GM23338 (cell line): ENCODE measurements at regions not wholly inside any gene's neighbourhood (a gene's known extent, or its start where the extent isn't known, plus 50 kb on each side); places are given as distances from the start of the nearest gene placed in this dataset.

ENCODE experiments used
- CREB1 ChIP-seq: fragments of 250-450 bp; sonication (Bioruptor Pico); IDR thresholded peaks from 2 replicates; pipeline ENCODE4 v1.5.0; 2020; ENCODE audit warnings: low read depth, mild to moderate bottlenecking, moderate library complexity
- EZH2 ChIP-seq: fragments of 200-600 bp; sonication (generic); IDR thresholded peaks from one replicate; pipeline ENCODE4 v1.8.0; 2017; ENCODE audit warnings: antibody characterized with exemption, mild to moderate bottlenecking, low read depth; ENCODE audit not compliant: unreplicated experiment
- EZH2phosphoT487 ChIP-seq: fragments of 200-600 bp; sonication (generic); IDR thresholded peaks from one replicate; pipeline ENCODE4 v1.8.1; 2018; ENCODE audit warnings: antibody characterized with exemption; ENCODE audit not compliant: unreplicated experiment
- JUNB ChIP-seq: IDR thresholded peaks from one replicate; pipeline ENCODE4 v1.6.1; 2016; ENCODE audit warnings: antibody characterized with exemption; ENCODE audit not compliant: unreplicated experiment
- NANOG ChIP-seq: IDR thresholded peaks from 2 replicates; pipeline ENCODE4 v1.6.1; 2016; ENCODE audit warnings: antibody characterized with exemption, borderline replicate concordance
- POLR2AphosphoS5 ChIP-seq: IDR thresholded peaks from 2 replicates; pipeline ENCODE4 v1.6.1; 2016; ENCODE audit warnings: antibody characterized with exemption, low read depth
- STAT1 ChIP-seq: IDR thresholded peaks from one replicate; pipeline ENCODE4 v1.6.1; 2016; ENCODE audit warnings: antibody characterized with exemption; ENCODE audit not compliant: unreplicated experiment
- ZNF114 ChIP-seq: fragments of 250-450 bp; sonication (Bioruptor Pico); IDR thresholded peaks from 2 replicates; pipeline ENCODE4 v1.5.0; 2020; ENCODE audit warnings: mild to moderate bottlenecking, moderate library complexity
- ZNF331 ChIP-seq: fragments of 250-450 bp; sonication (Bioruptor Pico); IDR thresholded peaks from 2 replicates; pipeline ENCODE4 v1.5.0; 2020; ENCODE audit warnings: low read depth, mild to moderate bottlenecking, moderate library complexity
- TF ChIP-seq, protein P1 (sequence below), 2 experiments: fragments of 200-600 bp in 1 of 2; sonication (generic) in 1 of 2; conservative IDR thresholded peaks; 2 replicates each; pipeline versions ENCODE4 v1.5.1 to v1.6.1; 2016 to 2017; ENCODE audit warnings: antibody characterized with exemption in 2 of 2, low read depth in 2 of 2, mild to moderate bottlenecking in 2 of 2, moderate library complexity in 1 of 2
- TF ChIP-seq, protein P2 (sequence below): IDR thresholded peaks from one replicate; pipeline ENCODE4 v1.6.1; 2018; ENCODE audit warnings: antibody characterized with exemption; ENCODE audit not compliant: unreplicated experiment
- TF ChIP-seq, protein P3 (sequence below): IDR thresholded peaks from 2 replicates; pipeline ENCODE4 v1.6.1; 2016; ENCODE audit warnings: antibody characterized with exemption
- TF ChIP-seq, protein P4 (sequence below): fragments of 250-450 bp; sonication (Bioruptor Pico); IDR thresholded peaks from 2 replicates; pipeline ENCODE4 v1.5.0; 2020; ENCODE audit warnings: mild to moderate bottlenecking, moderate library complexity

DNA sequence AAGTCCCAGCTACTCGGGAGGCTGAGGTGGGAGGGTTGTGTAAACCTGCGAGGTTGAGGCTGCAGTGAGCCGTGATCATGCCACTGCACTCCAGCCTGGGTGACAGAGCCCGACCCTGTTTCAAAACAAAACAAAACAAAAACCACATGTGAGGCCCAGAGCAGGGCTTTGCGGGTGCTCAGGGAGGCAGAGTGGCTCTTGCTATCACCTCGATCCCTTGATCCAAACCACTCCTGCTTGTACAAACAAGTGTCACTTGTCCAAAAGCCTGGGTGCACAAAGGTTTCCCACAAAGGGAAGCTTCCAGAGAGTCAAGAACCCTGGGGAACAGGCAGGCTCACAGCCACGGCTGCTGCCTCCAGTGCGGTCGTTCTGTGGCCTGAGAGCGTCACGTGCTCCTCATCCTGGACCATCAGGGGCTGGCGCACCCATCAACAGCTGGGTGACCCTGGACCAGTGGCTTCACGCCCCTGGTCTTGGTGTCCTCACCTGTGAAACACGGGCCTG lies 162.7 kb downstream of the C9orf50 start:
- TF ChIP-seq, protein P1, sequence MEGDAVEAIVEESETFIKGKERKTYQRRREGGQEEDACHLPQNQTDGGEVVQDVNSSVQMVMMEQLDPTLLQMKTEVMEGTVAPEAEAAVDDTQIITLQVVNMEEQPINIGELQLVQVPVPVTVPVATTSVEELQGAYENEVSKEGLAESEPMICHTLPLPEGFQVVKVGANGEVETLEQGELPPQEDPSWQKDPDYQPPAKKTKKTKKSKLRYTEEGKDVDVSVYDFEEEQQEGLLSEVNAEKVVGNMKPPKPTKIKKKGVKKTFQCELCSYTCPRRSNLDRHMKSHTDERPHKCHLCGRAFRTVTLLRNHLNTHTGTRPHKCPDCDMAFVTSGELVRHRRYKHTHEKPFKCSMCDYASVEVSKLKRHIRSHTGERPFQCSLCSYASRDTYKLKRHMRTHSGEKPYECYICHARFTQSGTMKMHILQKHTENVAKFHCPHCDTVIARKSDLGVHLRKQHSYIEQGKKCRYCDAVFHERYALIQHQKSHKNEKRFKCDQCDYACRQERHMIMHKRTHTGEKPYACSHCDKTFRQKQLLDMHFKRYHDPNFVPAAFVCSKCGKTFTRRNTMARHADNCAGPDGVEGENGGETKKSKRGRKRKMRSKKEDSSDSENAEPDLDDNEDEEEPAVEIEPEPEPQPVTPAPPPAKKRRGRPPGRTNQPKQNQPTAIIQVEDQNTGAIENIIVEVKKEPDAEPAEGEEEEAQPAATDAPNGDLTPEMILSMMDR (conservative IDR thresholded peaks at IDR 0.05; ENCODE audit: low read depth in 2 of 2): no peak
- TF ChIP-seq ZNF331 (no peak), EZH2 (no peak), POLR2AphosphoS5 (no peak), CREB1 (no peak), STAT1 (no peak), EZH2phosphoT487 (no peak), JUNB (no peak), NANOG (no peak), ZNF114 (CRISPR knock-in tag) (no peak)
- TF ChIP-seq, protein P2, sequence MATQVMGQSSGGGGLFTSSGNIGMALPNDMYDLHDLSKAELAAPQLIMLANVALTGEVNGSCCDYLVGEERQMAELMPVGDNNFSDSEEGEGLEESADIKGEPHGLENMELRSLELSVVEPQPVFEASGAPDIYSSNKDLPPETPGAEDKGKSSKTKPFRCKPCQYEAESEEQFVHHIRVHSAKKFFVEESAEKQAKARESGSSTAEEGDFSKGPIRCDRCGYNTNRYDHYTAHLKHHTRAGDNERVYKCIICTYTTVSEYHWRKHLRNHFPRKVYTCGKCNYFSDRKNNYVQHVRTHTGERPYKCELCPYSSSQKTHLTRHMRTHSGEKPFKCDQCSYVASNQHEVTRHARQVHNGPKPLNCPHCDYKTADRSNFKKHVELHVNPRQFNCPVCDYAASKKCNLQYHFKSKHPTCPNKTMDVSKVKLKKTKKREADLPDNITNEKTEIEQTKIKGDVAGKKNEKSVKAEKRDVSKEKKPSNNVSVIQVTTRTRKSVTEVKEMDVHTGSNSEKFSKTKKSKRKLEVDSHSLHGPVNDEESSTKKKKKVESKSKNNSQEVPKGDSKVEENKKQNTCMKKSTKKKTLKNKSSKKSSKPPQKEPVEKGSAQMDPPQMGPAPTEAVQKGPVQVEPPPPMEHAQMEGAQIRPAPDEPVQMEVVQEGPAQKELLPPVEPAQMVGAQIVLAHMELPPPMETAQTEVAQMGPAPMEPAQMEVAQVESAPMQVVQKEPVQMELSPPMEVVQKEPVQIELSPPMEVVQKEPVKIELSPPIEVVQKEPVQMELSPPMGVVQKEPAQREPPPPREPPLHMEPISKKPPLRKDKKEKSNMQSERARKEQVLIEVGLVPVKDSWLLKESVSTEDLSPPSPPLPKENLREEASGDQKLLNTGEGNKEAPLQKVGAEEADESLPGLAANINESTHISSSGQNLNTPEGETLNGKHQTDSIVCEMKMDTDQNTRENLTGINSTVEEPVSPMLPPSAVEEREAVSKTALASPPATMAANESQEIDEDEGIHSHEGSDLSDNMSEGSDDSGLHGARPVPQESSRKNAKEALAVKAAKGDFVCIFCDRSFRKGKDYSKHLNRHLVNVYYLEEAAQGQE: no peak
- TF ChIP-seq, protein P3, sequence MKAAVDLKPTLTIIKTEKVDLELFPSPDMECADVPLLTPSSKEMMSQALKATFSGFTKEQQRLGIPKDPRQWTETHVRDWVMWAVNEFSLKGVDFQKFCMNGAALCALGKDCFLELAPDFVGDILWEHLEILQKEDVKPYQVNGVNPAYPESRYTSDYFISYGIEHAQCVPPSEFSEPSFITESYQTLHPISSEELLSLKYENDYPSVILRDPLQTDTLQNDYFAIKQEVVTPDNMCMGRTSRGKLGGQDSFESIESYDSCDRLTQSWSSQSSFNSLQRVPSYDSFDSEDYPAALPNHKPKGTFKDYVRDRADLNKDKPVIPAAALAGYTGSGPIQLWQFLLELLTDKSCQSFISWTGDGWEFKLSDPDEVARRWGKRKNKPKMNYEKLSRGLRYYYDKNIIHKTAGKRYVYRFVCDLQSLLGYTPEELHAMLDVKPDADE: no peak
- TF ChIP-seq, protein P4, sequence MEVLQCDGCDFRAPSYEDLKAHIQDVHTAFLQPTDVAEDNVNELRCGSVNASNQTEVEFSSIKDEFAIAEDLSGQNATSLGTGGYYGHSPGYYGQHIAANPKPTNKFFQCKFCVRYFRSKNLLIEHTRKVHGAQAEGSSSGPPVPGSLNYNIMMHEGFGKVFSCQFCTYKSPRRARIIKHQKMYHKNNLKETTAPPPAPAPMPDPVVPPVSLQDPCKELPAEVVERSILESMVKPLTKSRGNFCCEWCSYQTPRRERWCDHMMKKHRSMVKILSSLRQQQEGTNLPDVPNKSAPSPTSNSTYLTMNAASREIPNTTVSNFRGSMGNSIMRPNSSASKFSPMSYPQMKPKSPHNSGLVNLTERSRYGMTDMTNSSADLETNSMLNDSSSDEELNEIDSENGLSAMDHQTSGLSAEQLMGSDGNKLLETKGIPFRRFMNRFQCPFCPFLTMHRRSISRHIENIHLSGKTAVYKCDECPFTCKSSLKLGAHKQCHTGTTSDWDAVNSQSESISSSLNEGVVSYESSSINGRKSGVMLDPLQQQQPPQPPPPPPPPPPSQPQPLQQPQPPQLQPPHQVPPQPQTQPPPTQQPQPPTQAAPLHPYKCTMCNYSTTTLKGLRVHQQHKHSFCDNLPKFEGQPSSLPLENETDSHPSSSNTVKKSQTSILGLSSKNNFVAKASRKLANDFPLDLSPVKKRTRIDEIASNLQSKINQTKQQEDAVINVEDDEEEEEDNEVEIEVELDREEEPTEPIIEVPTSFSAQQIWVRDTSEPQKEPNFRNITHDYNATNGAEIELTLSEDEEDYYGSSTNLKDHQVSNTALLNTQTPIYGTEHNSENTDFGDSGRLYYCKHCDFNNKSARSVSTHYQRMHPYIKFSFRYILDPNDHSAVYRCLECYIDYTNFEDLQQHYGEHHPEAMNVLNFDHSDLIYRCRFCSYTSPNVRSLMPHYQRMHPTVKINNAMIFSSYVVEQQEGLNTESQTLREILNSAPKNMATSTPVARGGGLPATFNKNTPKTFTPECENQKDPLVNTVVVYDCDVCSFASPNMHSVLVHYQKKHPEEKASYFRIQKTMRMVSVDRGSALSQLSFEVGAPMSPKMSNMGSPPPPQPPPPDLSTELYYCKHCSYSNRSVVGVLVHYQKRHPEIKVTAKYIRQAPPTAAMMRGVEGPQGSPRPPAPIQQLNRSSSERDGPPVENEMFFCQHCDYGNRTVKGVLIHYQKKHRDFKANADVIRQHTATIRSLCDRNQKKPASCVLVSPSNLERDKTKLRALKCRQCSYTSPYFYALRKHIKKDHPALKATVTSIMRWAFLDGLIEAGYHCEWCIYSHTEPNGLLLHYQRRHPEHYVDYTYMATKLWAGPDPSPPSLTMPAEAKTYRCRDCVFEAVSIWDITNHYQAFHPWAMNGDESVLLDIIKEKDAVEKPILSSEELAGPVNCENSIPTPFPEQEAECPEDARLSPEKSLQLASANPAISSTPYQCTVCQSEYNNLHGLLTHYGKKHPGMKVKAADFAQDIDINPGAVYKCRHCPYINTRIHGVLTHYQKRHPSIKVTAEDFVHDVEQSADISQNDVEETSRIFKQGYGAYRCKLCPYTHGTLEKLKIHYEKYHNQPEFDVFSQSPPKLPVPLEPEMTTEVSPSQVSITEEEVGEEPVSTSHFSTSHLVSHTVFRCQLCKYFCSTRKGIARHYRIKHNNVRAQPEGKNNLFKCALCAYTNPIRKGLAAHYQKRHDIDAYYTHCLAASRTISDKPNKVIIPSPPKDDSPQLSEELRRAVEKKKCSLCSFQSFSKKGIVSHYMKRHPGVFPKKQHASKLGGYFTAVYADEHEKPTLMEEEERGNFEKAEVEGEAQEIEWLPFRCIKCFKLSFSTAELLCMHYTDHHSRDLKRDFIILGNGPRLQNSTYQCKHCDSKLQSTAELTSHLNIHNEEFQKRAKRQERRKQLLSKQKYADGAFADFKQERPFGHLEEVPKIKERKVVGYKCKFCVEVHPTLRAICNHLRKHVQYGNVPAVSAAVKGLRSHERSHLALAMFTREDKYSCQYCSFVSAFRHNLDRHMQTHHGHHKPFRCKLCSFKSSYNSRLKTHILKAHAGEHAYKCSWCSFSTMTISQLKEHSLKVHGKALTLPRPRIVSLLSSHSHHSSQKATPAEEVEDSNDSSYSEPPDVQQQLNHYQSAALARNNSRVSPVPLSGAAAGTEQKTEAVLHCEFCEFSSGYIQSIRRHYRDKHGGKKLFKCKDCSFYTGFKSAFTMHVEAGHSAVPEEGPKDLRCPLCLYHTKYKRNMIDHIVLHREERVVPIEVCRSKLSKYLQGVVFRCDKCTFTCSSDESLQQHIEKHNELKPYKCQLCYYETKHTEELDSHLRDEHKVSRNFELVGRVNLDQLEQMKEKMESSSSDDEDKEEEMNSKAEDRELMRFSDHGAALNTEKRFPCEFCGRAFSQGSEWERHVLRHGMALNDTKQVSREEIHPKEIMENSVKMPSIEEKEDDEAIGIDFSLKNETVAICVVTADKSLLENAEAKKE: no peak
